ENCODE measurements at regions not wholly inside any gene's neighbourhood (a gene's known extent, or its start where the extent isn't known, plus 50 kb on each side); places are given as distances from the start of the nearest gene placed in this dataset.

DNA sequence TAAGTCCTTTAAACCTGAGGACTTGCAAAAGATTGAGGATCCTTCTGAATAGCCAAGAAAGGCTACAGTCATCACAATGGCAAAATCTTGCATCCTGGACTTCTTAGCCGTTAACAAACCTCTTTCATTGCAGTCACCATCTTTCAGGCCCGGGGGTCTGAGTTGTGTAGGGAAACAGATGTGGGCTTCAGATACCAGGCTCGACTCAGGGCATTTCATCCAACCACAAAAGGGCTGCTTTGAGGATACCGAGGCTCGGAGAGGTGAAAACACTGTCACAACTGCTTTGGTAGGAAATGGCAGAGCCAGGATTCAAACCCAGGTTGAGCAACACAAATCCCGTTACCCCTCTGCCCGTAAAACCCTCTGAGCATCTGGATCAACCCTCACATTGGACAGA is 147.4 kb downstream of the TFCP2L1 start:
- TF ChIP-seq POLR2A (IDR thresholded peaks at IDR 0.05; ENCODE audit: low read length) (no peak), GATA1 (IDR thresholded peaks at IDR 0.05; ENCODE audit: low read depth, low read length) (no peak)

All from erythroblast (primary cell).